HepG2 (cell line): ENCODE measurements at regions not wholly inside any gene's neighbourhood (a gene's known extent, or its start where the extent isn't known, plus 50 kb on each side); places are given as distances from the start of the nearest gene placed in this dataset.

Experiments
- ADNP ChIP-seq: sonication (generic); formaldehyde crosslinking; IDR thresholded peaks from 2 replicates; pipeline ENCODE4 v1.4.0; 2020; ENCODE audit warnings: missing genetic modification reagents
- BRCA1 ChIP-seq: sonication (generic); formaldehyde crosslinking; IDR thresholded peaks from 2 replicates; pipeline ENCODE4 v1.4.0; 2020; ENCODE audit warnings: missing genetic modification reagents
- CTCF ChIP-seq: sonication (generic); formaldehyde crosslinking; IDR thresholded peaks from 2 replicates; pipeline ENCODE4 v1.5.0; 2020; ENCODE audit warnings: mild to moderate bottlenecking, missing genetic modification reagents, moderate library complexity
- FOXM1 ChIP-seq: sonication (generic); formaldehyde crosslinking; IDR thresholded peaks from 2 replicates; pipeline ENCODE4 v1.5.0; 2020; ENCODE audit warnings: missing genetic modification reagents
- SETDB1 ChIP-seq: sonication (generic); formaldehyde crosslinking; IDR thresholded peaks from 2 replicates; pipeline ENCODE4 v1.5.1; 2020; ENCODE audit warnings: missing genetic modification reagents, mild to moderate bottlenecking, borderline replicate concordance
- TAF1 ChIP-seq: sonication (generic); formaldehyde crosslinking; IDR thresholded peaks from 2 replicates; pipeline ENCODE4 v1.4.0; 2020; ENCODE audit warnings: missing genetic modification reagents
- TMF1 ChIP-seq: sonication (generic); formaldehyde crosslinking; IDR thresholded peaks from 2 replicates; pipeline ENCODE4 v1.8.1; 2022; ENCODE audit warnings: low read depth, missing genetic modification reagents
- YY1 ChIP-seq: IDR thresholded peaks from 2 replicates; pipeline ENCODE4 v1.6.1; 2011; ENCODE audit warnings: low read length, low read depth, moderate library complexity, mild to moderate bottlenecking; ENCODE audit not compliant: insufficient read depth, insufficient replicate concordance
- TF ChIP-seq, protein P1 (sequence below): sonication (generic); formaldehyde crosslinking; IDR thresholded peaks from 2 replicates; pipeline ENCODE4 v1.8.1; 2023; ENCODE audit warnings: missing genetic modification reagents, inconsistent platforms, borderline replicate concordance

- no peak for TF ChIP-seq BRCA1
- no peak for TF ChIP-seq TMF1
- TF ChIP-seq, protein P1, sequence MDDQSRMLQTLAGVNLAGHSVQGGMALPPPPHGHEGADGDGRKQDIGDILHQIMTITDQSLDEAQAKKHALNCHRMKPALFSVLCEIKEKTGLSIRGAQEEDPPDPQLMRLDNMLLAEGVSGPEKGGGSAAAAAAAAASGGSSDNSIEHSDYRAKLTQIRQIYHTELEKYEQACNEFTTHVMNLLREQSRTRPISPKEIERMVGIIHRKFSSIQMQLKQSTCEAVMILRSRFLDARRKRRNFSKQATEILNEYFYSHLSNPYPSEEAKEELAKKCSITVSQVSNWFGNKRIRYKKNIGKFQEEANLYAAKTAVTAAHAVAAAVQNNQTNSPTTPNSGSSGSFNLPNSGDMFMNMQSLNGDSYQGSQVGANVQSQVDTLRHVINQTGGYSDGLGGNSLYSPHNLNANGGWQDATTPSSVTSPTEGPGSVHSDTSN (CRISPR knock-in tag), result no peak
- no peak for TF ChIP-seq TAF1 (CRISPR knock-in tag)
- TF ChIP-seq CTCF (CRISPR knock-in tag), result no peak
- TF ChIP-seq SETDB1 (CRISPR knock-in tag), result no peak
- TF ChIP-seq YY1, result no peak
- no peak for TF ChIP-seq FOXM1 (CRISPR knock-in tag)
- no peak for TF ChIP-seq ADNP (CRISPR knock-in tag)
Observed at GRCh38 chr15:98039596-98039995, 79.1 kb downstream of the ARRDC4 start.
